ENCODE measurements at regions not wholly inside any gene's neighbourhood (a gene's known extent, or its start where the extent isn't known, plus 50 kb on each side); places are given as distances from the start of the nearest gene placed in this dataset.

DNA sequence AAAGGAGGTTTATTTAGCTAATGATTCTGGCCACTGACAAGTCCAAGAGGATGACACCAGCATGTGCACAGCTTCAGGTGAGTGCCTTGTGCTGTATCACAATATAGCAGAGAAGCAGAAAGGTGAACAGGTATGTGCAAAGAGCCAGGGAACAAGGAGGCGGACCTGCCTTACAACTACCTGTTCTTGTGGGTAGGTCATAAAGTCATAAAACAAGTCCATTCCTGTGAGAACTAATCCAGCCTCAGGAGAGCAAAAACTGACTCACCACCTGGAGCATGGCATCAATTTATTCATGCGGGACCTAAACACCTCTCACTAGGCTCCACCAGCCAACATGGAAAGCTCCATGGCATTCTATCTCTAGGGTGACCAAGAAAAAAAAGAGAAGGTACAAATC, 234.2 kb downstream of the ASXL3 start:
- no peak for ATAC-seq (ENCODE audit: low FRiP score in 2 of 2)
- H3K4me1 ChIP-seq, result no peaks in the 10 kb centered on the region
- no peak overlapping the region for H3K27ac ChIP-seq
- WGBS, 2 donors, result 95 to 96% methylated on average over 2 of the region's 2 CpGs
- no peaks in the 10 kb centered on the region for H3K36me3 ChIP-seq
- no peaks in the 10 kb centered on the region for H3K27me3 ChIP-seq
- TF ChIP-seq EP300 (IDR thresholded peaks at IDR 0.05) (no peak), POLR2A (IDR thresholded peaks at IDR 0.05) (no peak)
- no peaks in the 10 kb centered on the region for H3K9me3 ChIP-seq
- no peak for DNase-seq
- H3K4me3 ChIP-seq, result no peak overlapping the region

DNA sequence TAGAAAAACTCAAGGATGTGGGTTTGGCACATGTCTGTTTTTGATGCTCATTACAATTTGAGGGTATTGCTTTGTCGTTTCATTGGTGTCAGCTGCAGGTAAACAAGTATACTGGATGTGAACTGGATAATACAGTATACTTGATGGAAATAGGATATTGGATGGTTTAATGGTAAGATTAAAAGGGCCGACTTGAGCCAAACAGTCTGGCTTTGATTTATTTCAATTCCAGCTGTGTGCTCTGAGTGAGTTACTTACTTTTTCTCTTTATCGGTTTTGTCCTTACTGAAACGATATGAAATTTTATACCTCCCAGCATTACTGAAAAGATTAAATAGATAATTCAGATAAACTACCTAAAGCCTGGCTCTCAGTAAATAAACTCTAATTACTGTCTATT, 227.6 kb downstream of the ASXL3 start:
- TF ChIP-seq EP300 (IDR thresholded peaks at IDR 0.05), result no peak
- TF ChIP-seq POLR2A (IDR thresholded peaks at IDR 0.05), result no peak
- TF ChIP-seq, protein P1, sequence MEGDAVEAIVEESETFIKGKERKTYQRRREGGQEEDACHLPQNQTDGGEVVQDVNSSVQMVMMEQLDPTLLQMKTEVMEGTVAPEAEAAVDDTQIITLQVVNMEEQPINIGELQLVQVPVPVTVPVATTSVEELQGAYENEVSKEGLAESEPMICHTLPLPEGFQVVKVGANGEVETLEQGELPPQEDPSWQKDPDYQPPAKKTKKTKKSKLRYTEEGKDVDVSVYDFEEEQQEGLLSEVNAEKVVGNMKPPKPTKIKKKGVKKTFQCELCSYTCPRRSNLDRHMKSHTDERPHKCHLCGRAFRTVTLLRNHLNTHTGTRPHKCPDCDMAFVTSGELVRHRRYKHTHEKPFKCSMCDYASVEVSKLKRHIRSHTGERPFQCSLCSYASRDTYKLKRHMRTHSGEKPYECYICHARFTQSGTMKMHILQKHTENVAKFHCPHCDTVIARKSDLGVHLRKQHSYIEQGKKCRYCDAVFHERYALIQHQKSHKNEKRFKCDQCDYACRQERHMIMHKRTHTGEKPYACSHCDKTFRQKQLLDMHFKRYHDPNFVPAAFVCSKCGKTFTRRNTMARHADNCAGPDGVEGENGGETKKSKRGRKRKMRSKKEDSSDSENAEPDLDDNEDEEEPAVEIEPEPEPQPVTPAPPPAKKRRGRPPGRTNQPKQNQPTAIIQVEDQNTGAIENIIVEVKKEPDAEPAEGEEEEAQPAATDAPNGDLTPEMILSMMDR (IDR thresholded peaks at IDR 0.05), result no peak
- TF ChIP-seq POLR2AphosphoS5 (IDR thresholded peaks at IDR 0.05), result no peak
- no peaks in the 10 kb centered on the region for H3K36me3 ChIP-seq
- H3K4me1 ChIP-seq, result no peaks in the 10 kb centered on the region
- 59 to 70% methylated on average over 4 of the region's 4 CpGs for WGBS, 2 donors
- H3K27ac ChIP-seq, result no peak overlapping the region
- H3K4me3 ChIP-seq, result no peak overlapping the region
- no peak for DNase-seq
- no peak for ATAC-seq (ENCODE audit: low FRiP score in 2 of 2)
- H3K9me3 ChIP-seq, result no peaks in the 10 kb centered on the region
- no peaks in the 10 kb centered on the region for H3K27me3 ChIP-seq

DNA sequence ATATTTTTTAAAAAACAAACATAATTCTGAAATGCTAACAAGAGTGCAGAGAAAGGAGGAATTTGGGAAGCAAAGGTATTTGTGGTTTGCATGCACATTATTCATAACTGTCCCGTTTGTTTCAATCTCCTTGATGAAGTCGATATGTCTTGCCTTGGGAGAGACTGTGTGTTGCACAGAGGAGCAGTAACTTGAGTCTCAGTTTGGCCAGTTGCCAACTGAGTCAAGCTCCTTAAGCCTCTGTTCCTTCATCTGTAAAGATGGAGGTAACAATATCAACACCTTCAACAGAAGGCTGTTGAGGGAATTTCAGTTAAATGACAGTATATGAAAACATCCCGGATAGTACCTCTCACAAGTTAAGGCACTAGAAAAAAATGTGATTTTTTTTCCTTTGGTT, 226.2 kb downstream of the ASXL3 start:
- H3K4me1 ChIP-seq, result no peaks in the 10 kb centered on the region
- ATAC-seq (ENCODE audit: low FRiP score in 2 of 2), result peak in 1 of 2 donors; percentile 55
- TF ChIP-seq, protein P1 (IDR thresholded peaks at IDR 0.05), result no peak
- TF ChIP-seq POLR2AphosphoS5 (IDR thresholded peaks at IDR 0.05) (no peak), POLR2A (IDR thresholded peaks at IDR 0.05) (no peak), EP300 (IDR thresholded peaks at IDR 0.05) (no peak)
- H3K27me3 ChIP-seq, result no peaks in the 10 kb centered on the region
- no peak overlapping the region for H3K4me3 ChIP-seq
- H3K36me3 ChIP-seq, result no peaks in the 10 kb centered on the region
- H3K27ac ChIP-seq, result no peak overlapping the region
- 42 to 50% methylated on average over 3 of the region's 3 CpGs for WGBS, 2 donors
- no peak for DNase-seq
- H3K9me3 ChIP-seq, result no peaks in the 10 kb centered on the region

DNA sequence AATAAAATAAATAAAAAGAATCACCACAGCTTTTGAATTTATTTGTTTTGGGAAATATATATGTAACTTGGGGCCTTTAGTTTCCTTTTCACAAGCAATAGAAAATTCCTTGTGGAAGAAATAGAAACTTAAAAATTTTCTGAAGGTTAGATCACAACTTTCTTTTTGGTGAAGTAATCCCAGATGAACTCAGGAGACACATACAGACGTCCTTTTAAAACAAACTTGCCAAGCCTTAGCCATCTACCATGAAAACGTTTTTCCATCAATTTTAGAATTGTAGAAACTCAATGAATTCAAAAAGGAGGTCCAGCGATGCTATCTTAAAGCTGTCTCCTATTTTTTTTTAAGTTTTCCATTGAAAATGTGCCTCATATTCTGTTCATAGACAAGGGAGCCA, 225.6 kb downstream of the ASXL3 start:
- Histone ChIP-seq H3K4me1 (no peaks in the 10 kb centered on the region), H3K4me3 (no peak overlapping the region), H3K9me3 (no peaks in the 10 kb centered on the region), H3K27ac (no peak overlapping the region), H3K36me3 (no peaks in the 10 kb centered on the region), H3K27me3 (no peaks in the 10 kb centered on the region)
- DNase-seq (no peak), ATAC-seq (ENCODE audit: low FRiP score in 2 of 2) (peak in 1 of 2 donors; percentile 54)
- WGBS, 2 donors, result 51 to 58% methylated on average over 3 of the region's 3 CpGs
- TF ChIP-seq, protein P1 (IDR thresholded peaks at IDR 0.05), result no peak
- TF ChIP-seq EP300 (IDR thresholded peaks at IDR 0.05) (no peak), POLR2A (IDR thresholded peaks at IDR 0.05) (no peak), POLR2AphosphoS5 (IDR thresholded peaks at IDR 0.05) (no peak)

DNA sequence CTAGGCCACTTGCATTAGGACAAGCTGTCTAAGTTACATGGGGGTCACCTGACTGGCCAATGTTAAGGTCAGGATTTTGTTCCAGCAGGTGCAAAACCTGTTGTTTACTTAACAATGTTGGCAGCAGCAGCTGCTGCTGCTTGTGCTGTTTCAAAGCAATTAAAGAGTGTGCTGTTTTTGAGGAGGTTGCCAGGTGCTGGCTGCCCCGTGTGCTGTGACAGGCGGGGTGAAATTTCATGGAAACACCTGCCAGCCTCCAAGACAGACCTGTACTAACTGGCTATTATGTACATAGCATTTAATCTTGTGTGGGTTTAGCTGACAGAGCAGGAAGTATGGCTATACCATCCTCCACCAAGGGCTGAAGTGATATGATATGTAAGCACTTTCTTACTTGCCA, 224.9 kb downstream of the ASXL3 start:
- Histone ChIP-seq H3K27ac (no peak overlapping the region), H3K9me3 (no peaks in the 10 kb centered on the region), H3K27me3 (no peaks in the 10 kb centered on the region), H3K4me3 (no peak overlapping the region), H3K36me3 (no peaks in the 10 kb centered on the region), H3K4me1 (no peaks in the 10 kb centered on the region)
- ATAC-seq (ENCODE audit: low FRiP score in 2 of 2) (peak in 1 of 2 donors; percentile 65), DNase-seq (peak in 1 of 2 donors; percentile 21)
- WGBS, 2 donors, result 21 to 53% methylated on average over 2 of the region's 2 CpGs
- no peak for TF ChIP-seq POLR2A (IDR thresholded peaks at IDR 0.05)
- TF ChIP-seq, protein P1 (IDR thresholded peaks at IDR 0.05), result no peak
- no peak for TF ChIP-seq POLR2AphosphoS5 (IDR thresholded peaks at IDR 0.05)
- TF ChIP-seq EP300 (IDR thresholded peaks at IDR 0.05), result no peak

Small RNA genes lying in the stretch of these regions (small RNA-seq; reads per million reads assigned to genes)
- 0 reads per million in 4 donors for gene RF00019

Data from upper lobe of left lung (tissue), 6 donors.